GM13977 (cell line): ENCODE measurements at regions not wholly inside any gene's neighbourhood (a gene's known extent, or its start where the extent isn't known, plus 50 kb on each side); places are given as distances from the start of the nearest gene placed in this dataset.

Source experiments
- DNase-seq: peaks from one replicate; pipeline ENCODE4 v3.0.0; 2012; ENCODE audit warnings: low spot score
- in situ Hi-C: fragments of 300-500 bp; cut with MboI; formaldehyde crosslinking; loops from one replicate; pipeline ENCODE4 v1.12.0; 2022; ENCODE audit warnings: low sequenced_read_pairs, low pct_unique_long_range_greater_than_20kb, mixed read lengths, inconsistent platforms; ENCODE audit not compliant: unreplicated experiment
- TF ChIP-seq, protein P1 (sequence below): IDR thresholded peaks from 2 replicates; pipeline ENCODE4 v1.5.1; 2012; ENCODE audit warnings: mild to moderate bottlenecking, control low read depth; ENCODE audit not compliant: insufficient read depth; ENCODE audit errors: extremely low read depth, missing control alignments

GRCh38 chr2:22784566-22784965 lies 600.4 kb upstream of the KLHL29 start:
- in situ Hi-C loops, result no loop called here
- TF ChIP-seq, protein P1, sequence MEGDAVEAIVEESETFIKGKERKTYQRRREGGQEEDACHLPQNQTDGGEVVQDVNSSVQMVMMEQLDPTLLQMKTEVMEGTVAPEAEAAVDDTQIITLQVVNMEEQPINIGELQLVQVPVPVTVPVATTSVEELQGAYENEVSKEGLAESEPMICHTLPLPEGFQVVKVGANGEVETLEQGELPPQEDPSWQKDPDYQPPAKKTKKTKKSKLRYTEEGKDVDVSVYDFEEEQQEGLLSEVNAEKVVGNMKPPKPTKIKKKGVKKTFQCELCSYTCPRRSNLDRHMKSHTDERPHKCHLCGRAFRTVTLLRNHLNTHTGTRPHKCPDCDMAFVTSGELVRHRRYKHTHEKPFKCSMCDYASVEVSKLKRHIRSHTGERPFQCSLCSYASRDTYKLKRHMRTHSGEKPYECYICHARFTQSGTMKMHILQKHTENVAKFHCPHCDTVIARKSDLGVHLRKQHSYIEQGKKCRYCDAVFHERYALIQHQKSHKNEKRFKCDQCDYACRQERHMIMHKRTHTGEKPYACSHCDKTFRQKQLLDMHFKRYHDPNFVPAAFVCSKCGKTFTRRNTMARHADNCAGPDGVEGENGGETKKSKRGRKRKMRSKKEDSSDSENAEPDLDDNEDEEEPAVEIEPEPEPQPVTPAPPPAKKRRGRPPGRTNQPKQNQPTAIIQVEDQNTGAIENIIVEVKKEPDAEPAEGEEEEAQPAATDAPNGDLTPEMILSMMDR, result no peak
- no peak for DNase-seq

- no peak for DNase-seq
- TF ChIP-seq, protein P1, result no peak
- in situ Hi-C loops, result no loop called here
Measured at GRCh38 chr2:22786817-22787216, 598.2 kb upstream of the KLHL29 start.

GRCh38 chr2:22787745-22788144 lies 597.2 kb upstream of the KLHL29 start:
- no peak for DNase-seq
- TF ChIP-seq, protein P1, result no peak
- in situ Hi-C loops, result no loop called here

DNA sequence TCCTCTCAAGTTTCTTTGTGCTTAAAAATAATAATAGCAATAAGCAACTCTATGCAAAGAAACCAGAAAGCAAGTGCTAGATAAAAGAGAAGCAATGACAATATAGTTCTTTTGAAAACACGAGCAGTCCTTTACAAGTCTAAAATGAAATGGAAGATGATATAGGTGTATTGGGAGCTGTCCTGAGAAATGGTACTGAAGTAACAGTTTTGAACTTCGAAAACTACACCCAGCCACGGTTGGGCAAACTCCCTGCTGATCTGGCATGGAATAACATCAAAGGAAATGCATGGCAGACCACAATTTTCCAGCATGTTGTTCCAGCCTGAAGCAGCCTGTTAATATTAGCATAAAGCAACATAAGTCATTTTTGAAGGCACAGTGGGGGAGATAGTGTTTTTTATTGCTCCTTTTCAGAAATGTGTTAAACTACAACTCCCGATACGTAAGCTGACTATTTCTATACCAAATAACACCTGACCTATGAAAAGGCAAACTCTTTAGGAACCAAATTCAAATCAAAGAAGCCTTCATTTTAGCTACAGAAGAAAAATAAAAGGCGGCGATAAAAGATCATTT lies 596.1 kb upstream of the KLHL29 start:
- in situ Hi-C loops, result no loop called here
- no peak for DNase-seq
- TF ChIP-seq, protein P1, result no peak

- no peak for DNase-seq
- TF ChIP-seq, protein P1, result no peak
- in situ Hi-C loops, result no loop called here
Measured at GRCh38 chr2:22795287-22795866, 589.6 kb upstream of the KLHL29 start.

DNA sequence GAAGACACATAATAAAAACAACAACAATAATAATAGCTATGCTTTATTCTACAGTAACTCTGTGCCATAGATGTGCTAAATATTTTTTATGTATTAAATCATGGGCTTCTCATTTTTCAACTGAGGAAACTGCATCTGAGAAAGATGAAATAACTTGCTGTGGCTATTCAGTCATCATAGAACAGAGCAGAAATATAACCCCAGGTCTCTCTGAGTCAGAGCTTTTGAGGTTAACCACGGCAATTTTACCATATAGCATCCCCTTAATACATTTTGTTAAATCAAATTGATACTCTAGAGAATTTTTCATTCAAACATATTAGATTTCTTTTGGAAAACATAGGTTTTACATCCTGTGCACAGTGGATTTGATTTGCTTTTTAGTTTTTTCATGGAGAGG lies 586.6 kb upstream of the KLHL29 start:
- no peak for DNase-seq
- in situ Hi-C loops, result no loop called here
- TF ChIP-seq, protein P1, result no peak

GRCh38 chr2:22800412-22800811 lies 584.6 kb upstream of the KLHL29 start:
- TF ChIP-seq, protein P1, result no peak
- in situ Hi-C loops, result no loop called here
- DNase-seq, result no peak
